DND-41 (cell line): ENCODE measurements at regions not wholly inside any gene's neighbourhood (a gene's known extent, or its start where the extent isn't known, plus 50 kb on each side); places are given as distances from the start of the nearest gene placed in this dataset.

Experiments used
- ATAC-seq: fragments of 200-7000 bp; cut with Tn5 transposase; 3 replicates; pipeline ENCODE4 v1.9.1; 2021; ENCODE audit warnings: low read depth; ENCODE audit not compliant: insufficient read depth
- DNase-seq: peaks from one replicate; pipeline ENCODE4 v3.0.0-alpha.2; 2020
- H2AFZ ChIP-seq: 2 replicates; pipeline ENCODE4 v1.6.0; 2012; ENCODE audit warnings: low read depth, low read length
- H3K27ac ChIP-seq: 2 replicates; pipeline ENCODE4 v1.5.1; 2012; ENCODE audit warnings: low read length, inconsistent platforms
- H3K27me3 ChIP-seq: fragments of 200-600 bp; sonication (generic); 2 replicates; pipeline ENCODE4 v1.6.0; 2012; ENCODE audit warnings: low read length, mild to moderate bottlenecking, inconsistent platforms; ENCODE audit not compliant: insufficient read depth, poor library complexity
- H3K36me3 ChIP-seq: 2 replicates; pipeline ENCODE4 v1.5.1; 2012; ENCODE audit warnings: low read length, inconsistent platforms; ENCODE audit not compliant: insufficient read depth
- H3K4me1 ChIP-seq: 2 replicates; pipeline ENCODE4 v1.5.1; 2012; ENCODE audit warnings: mild to moderate bottlenecking, low read length; ENCODE audit not compliant: insufficient read depth
- H3K4me2 ChIP-seq: 2 replicates; pipeline ENCODE4 v1.6.0; 2012; ENCODE audit warnings: mild to moderate bottlenecking, moderate library complexity, low read length, inconsistent platforms; ENCODE audit not compliant: insufficient read depth
- H3K4me3 ChIP-seq, 2 experiments: fragments of 200-600 bp in 1 of 2; shearing (Covaris generic) in 1 of 2; 2 replicates each; pipeline ENCODE4 v1.5.1; 2012 to 2016; ENCODE audit warnings: inconsistent platforms in 2 of 2, low read length in 2 of 2, mild to moderate bottlenecking in 2 of 2, low read depth in 1 of 2, moderate library complexity in 1 of 2
- H3K79me2 ChIP-seq: 2 replicates; pipeline ENCODE4 v1.6.0; 2012; ENCODE audit warnings: low read length, inconsistent platforms; ENCODE audit not compliant: insufficient read depth
- H3K9ac ChIP-seq: 2 replicates; pipeline ENCODE4 v1.6.0; 2012; ENCODE audit warnings: low read depth, mild to moderate bottlenecking, inconsistent platforms, low read length, moderate library complexity
- H3K9me3 ChIP-seq: 2 replicates; pipeline ENCODE4 v1.5.1; 2012; ENCODE audit warnings: low read length, moderate library complexity, mild to moderate bottlenecking, inconsistent platforms; ENCODE audit not compliant: insufficient read depth, severe bottlenecking
- H4K20me1 ChIP-seq: 2 replicates; pipeline ENCODE4 v1.6.0; 2012; ENCODE audit warnings: low read length; ENCODE audit not compliant: insufficient read depth
- EZH2 ChIP-seq: IDR thresholded peaks from 3 replicates; pipeline ENCODE4 v1.6.1; 2012; ENCODE audit warnings: borderline replicate concordance, low read depth, mild to moderate bottlenecking, moderate library complexity, low read length, inconsistent platforms; ENCODE audit not compliant: severe bottlenecking
- TF ChIP-seq, protein P1 (sequence below): IDR thresholded peaks from 2 replicates; pipeline ENCODE4 v1.5.1; 2012; ENCODE audit warnings: borderline replicate concordance, low read length, moderate library complexity, mild to moderate bottlenecking; ENCODE audit not compliant: poor library complexity, severe bottlenecking; ENCODE audit errors: extremely low read depth

DNA sequence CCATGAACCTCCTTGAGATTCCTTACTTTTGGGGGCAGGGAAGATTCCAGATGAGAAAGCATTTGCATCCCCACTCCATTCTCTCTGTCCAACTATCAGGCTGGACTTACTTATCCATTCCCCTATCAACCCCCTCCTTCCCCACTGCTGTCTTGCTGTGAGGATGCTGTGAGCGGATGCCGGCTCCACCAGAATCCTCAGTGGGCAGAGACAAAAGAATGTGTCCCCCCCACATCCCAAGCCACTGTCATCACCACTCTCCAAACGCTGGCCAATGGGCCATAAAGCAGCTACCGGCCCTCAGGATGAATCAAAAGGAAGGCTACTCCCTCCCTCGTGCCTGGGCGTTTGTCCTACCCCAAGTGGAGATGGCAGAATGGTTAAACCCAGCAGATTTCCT is 173.0 kb upstream of the NTF3 start:
- no peak overlapping the region for H3K4me2 ChIP-seq
- no peak for DNase-seq
- H3K9me3 ChIP-seq: no peaks in the 10 kb centered on the region
- no peaks in the 10 kb centered on the region for H4K20me1 ChIP-seq
- H3K27me3 ChIP-seq: peaks cover 18% of the 10 kb centered on the region
- no peak overlapping the region for H3K9ac ChIP-seq
- H2AFZ ChIP-seq: no peak overlapping the region
- no peak overlapping the region for H3K4me3 ChIP-seq
- no peak for TF ChIP-seq EZH2
- TF ChIP-seq, protein P1, sequence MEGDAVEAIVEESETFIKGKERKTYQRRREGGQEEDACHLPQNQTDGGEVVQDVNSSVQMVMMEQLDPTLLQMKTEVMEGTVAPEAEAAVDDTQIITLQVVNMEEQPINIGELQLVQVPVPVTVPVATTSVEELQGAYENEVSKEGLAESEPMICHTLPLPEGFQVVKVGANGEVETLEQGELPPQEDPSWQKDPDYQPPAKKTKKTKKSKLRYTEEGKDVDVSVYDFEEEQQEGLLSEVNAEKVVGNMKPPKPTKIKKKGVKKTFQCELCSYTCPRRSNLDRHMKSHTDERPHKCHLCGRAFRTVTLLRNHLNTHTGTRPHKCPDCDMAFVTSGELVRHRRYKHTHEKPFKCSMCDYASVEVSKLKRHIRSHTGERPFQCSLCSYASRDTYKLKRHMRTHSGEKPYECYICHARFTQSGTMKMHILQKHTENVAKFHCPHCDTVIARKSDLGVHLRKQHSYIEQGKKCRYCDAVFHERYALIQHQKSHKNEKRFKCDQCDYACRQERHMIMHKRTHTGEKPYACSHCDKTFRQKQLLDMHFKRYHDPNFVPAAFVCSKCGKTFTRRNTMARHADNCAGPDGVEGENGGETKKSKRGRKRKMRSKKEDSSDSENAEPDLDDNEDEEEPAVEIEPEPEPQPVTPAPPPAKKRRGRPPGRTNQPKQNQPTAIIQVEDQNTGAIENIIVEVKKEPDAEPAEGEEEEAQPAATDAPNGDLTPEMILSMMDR: no peak
- no peak for ATAC-seq
- H3K79me2 ChIP-seq: no peaks in the 10 kb centered on the region
- H3K27ac ChIP-seq: no peak overlapping the region
- no peaks in the 10 kb centered on the region for H3K36me3 ChIP-seq
- no peaks in the 10 kb centered on the region for H3K4me1 ChIP-seq

DNA sequence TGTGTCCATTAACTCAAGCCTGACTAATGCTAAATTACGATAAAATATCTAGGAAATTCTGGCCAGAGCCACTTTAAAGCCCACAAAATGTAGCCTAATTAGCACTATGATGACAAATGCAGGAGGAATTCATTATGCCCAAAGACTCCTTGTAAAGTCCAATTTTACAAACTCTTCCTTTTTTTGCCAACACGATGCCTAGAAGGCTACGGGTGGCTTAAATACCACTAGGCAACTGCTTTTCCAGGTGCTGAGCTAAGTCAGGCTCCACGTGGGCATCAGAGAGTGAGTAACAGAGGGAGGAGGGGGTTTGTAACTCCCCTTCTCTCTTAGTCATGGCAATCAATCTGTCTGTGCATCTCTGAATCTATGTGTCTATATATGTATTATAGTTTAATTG is 172.4 kb upstream of the NTF3 start:
- H3K4me2 ChIP-seq: no peak overlapping the region
- no peak for DNase-seq

DNA sequence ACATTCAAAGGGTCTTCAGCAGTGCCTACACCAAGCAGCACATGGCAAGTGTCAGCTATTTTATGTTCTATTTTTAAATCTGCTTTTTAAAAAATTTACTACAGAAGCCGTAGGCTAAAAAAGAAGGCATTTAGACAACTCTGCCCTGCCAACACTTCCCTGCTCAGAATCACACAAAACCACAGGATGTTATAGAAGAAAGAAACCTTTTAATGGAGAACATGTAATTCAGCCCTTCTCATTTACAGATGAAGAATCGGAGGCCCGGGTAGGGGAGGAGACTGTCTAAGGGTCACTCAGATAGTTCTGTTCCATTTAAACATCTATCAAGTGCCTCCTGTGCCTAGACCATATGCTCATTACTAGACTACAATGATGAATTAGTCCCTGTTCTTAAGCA is 171.8 kb upstream of the NTF3 start:
- TF ChIP-seq, protein P1: no peak
- no peak for TF ChIP-seq EZH2
- Histone ChIP-seq H3K27ac (no peak overlapping the region), H3K4me1 (no peaks in the 10 kb centered on the region), H3K27me3 (peaks cover 18% of the 10 kb centered on the region), H3K36me3 (no peaks in the 10 kb centered on the region), H3K9me3 (no peaks in the 10 kb centered on the region), H4K20me1 (no peaks in the 10 kb centered on the region), H3K4me2 (no peak overlapping the region), H3K9ac (no peak overlapping the region), H2AFZ (no peak overlapping the region), H3K79me2 (no peaks in the 10 kb centered on the region), H3K4me3 (no peak overlapping the region)
- DNase-seq (no peak), ATAC-seq (no peak)

More for the DNA sequence above, 172.4 kb upstream of the NTF3 start:
- Histone ChIP-seq H3K79me2 (no peaks in the 10 kb centered on the region), H2AFZ (no peak overlapping the region), H3K9me3 (no peaks in the 10 kb centered on the region), H4K20me1 (no peaks in the 10 kb centered on the region), H3K36me3 (no peaks in the 10 kb centered on the region), H3K27me3 (peaks cover 18% of the 10 kb centered on the region), H3K4me3 (no peak overlapping the region), H3K4me1 (no peaks in the 10 kb centered on the region), H3K9ac (no peak overlapping the region), H3K27ac (no peak overlapping the region)
- no peak for TF ChIP-seq EZH2
- TF ChIP-seq, protein P1: no peak
- ATAC-seq: no peak

DNA sequence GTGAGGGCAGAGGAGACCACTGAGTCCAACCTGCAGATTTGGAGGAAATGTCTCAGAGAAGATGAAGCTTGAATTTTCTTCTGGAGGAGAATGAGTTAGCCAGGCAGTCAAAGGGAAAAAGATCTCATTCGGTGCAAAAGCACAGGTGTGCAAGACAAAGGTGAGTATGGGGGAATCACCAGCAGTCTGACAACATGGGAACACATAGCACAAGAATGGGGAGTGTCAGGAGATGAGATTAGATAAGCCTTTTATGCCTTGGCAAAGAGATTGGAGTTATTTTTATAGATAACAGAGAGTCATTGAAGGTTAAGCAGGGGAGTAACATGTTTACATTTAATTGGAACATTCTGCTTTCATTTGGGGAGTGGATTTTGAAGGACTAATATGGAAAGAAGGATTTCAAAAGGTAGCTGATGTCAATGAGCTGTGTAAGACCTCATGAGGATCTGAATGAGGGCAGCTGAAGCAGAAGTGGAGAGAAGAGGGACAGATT is 171.3 kb upstream of the NTF3 start:
- Histone ChIP-seq H3K4me3 (no peak overlapping the region), H3K36me3 (no peaks in the 10 kb centered on the region), H3K27me3 (peaks cover 18% of the 10 kb centered on the region), H4K20me1 (no peaks in the 10 kb centered on the region), H3K9me3 (no peaks in the 10 kb centered on the region), H3K4me2 (no peak overlapping the region), H2AFZ (no peak overlapping the region), H3K4me1 (no peaks in the 10 kb centered on the region), H3K27ac (no peak overlapping the region), H3K79me2 (no peaks in the 10 kb centered on the region), H3K9ac (no peak overlapping the region)
- DNase-seq (no peak), ATAC-seq (no peak)
- TF ChIP-seq, protein P1: no peak
- TF ChIP-seq EZH2: no peak
